ENCODE measurements at regions not wholly inside any gene's neighbourhood (a gene's known extent, or its start where the extent isn't known, plus 50 kb on each side); places are given as distances from the start of the nearest gene placed in this dataset.
A peak's percentile ranks its signal among the peaks of the same experiment; 100 is the strongest.

DNA sequence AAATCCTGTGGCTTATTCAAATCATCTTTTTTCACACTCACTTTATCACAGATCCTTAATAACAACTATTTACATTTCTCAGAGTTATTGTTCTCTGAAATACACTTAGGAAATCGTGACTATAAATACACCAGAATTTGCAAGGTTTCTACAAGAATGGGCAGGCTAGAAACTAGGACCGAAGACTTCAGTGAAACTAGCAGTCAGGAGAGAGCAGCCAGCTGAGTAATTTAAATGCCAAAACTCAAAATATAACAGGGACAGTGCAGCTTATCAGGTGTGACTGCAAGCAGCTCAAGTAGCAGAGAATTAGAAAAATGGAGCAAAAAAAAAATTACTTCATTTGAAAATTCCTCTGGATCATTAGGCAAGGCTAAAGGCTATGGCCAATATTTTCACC is 719.3 kb upstream of the ZNF608 start:
- no peak overlapping the region for H3K14ac ChIP-seq (ENCODE audit: low read length)
- H2AK5ac ChIP-seq (ENCODE audit: low read length) = no peak overlapping the region
- no peak overlapping the region for H2BK5ac ChIP-seq (ENCODE audit: low read depth, low read length, poor library complexity)
- no peaks in the 10 kb centered on the region for H3K27me3 ChIP-seq (ENCODE audit: insufficient read depth, low read length)
- H3K9me3 ChIP-seq (ENCODE audit: insufficient read depth, low read depth, low read length) = no peaks in the 10 kb centered on the region
- no peak overlapping the region for H4K91ac ChIP-seq (ENCODE audit: low read depth, low read length)
- no peak overlapping the region for H3K27ac ChIP-seq (ENCODE audit: low read depth, low read length)
- no peak overlapping the region for H2BK120ac ChIP-seq (ENCODE audit: insufficient read depth, low read length, poor library complexity)
- H3K79me2 ChIP-seq (ENCODE audit: control insufficient read depth, insufficient read depth, low read length, poor library complexity) = no peaks in the 10 kb centered on the region
- H3K36me3 ChIP-seq (ENCODE audit: control insufficient read depth in 1 of 2, insufficient read depth in 2 of 2, low read length in 2 of 2) = no peaks in the 10 kb centered on the region
- H3K79me1 ChIP-seq (ENCODE audit: low read length) = no peaks in the 10 kb centered on the region
- no peak overlapping the region for H3K23ac ChIP-seq (ENCODE audit: low read length)
- no peak overlapping the region for H4K8ac ChIP-seq (ENCODE audit: low read depth, low read length)
- no peak overlapping the region for H2BK12ac ChIP-seq (ENCODE audit: low read length)
- H3K9ac ChIP-seq (ENCODE audit: low read length) = no peak overlapping the region
- peaks cover 0 to 2% of the 10 kb centered on the region in 2 experiments for H3K4me1 ChIP-seq (ENCODE audit: control insufficient read depth in 1 of 2, insufficient read depth in 2 of 2, low read length in 2 of 2)
- H4K12ac ChIP-seq (ENCODE audit: low read depth, low read length) = no peak overlapping the region
- H3K4me2 ChIP-seq (ENCODE audit: low read length) = no peak overlapping the region
- no peak overlapping the region for H2AFZ ChIP-seq (ENCODE audit: insufficient read depth, low read length, poor library complexity)
- DNase-seq = no peak
- whole genome bisulfite sequencing (ENCODE audit: extremely low coverage, insufficient coverage, insufficient read length) = no CpG with 5 or more reads among the region's 2 CpGs
- H3K18ac ChIP-seq (ENCODE audit: low read length) = no peak overlapping the region
- H3K4ac ChIP-seq (ENCODE audit: low read depth, low read length) = no peak overlapping the region
- no peak overlapping the region for H3K4me3 ChIP-seq (ENCODE audit: low read depth, low read length)

DNA sequence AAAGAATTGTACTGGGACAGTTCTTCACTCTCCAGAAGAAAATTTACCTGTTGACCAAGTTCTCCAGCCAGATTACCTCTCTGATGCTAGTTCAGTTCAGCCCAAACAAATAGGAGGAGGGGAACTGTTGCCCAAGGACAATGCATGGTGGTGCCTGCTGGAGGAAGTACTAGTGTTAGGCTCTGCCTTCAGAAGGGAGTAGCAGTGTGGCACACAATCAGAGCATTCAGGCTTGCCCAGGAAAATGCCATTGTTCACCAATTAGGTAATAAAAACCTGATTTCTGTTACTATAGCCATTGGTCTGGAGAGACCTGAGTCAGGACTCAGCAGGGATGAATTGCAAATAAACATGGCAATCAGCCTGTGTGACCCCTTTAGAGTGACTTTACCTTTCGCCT is 720.8 kb upstream of the ZNF608 start:
- no peak overlapping the region for H3K23ac ChIP-seq (ENCODE audit: low read length)
- H2AK5ac ChIP-seq (ENCODE audit: low read length) = no peak overlapping the region
- H2BK5ac ChIP-seq (ENCODE audit: low read depth, low read length, poor library complexity) = no peak overlapping the region
- no CpG with 5 or more reads among the region's 1 CpG for WGBS (ENCODE audit: extremely low coverage, insufficient coverage, insufficient read length)
- no peaks in the 10 kb centered on the region for H3K9me3 ChIP-seq (ENCODE audit: insufficient read depth, low read depth, low read length)
- H3K4me2 ChIP-seq (ENCODE audit: low read length) = no peak overlapping the region
- no peak overlapping the region for H3K4ac ChIP-seq (ENCODE audit: low read depth, low read length)
- H4K8ac ChIP-seq (ENCODE audit: low read depth, low read length) = no peak overlapping the region
- no peaks in the 10 kb centered on the region for H3K79me1 ChIP-seq (ENCODE audit: low read length)
- no peak overlapping the region for H2AFZ ChIP-seq (ENCODE audit: insufficient read depth, low read length, poor library complexity)
- H4K91ac ChIP-seq (ENCODE audit: low read depth, low read length) = no peak overlapping the region
- no peaks in the 10 kb centered on the region for H3K79me2 ChIP-seq (ENCODE audit: control insufficient read depth, insufficient read depth, low read length, poor library complexity)
- no peaks in the 10 kb centered on the region for H3K27me3 ChIP-seq (ENCODE audit: insufficient read depth, low read length)
- H3K4me3 ChIP-seq (ENCODE audit: low read depth, low read length) = no peak overlapping the region
- no peak overlapping the region for H3K9ac ChIP-seq (ENCODE audit: low read length)
- H3K36me3 ChIP-seq (ENCODE audit: control insufficient read depth in 1 of 2, insufficient read depth in 2 of 2, low read length in 2 of 2) = no peaks in the 10 kb centered on the region
- no peak for DNase-seq
- no peak overlapping the region for H3K18ac ChIP-seq (ENCODE audit: low read length)
- H4K12ac ChIP-seq (ENCODE audit: low read depth, low read length) = no peak overlapping the region
- no peak overlapping the region for H3K14ac ChIP-seq (ENCODE audit: low read length)
- no peaks in the 10 kb centered on the region for H3K4me1 ChIP-seq (ENCODE audit: control insufficient read depth in 1 of 2, insufficient read depth in 2 of 2, low read length in 2 of 2)
- H3K27ac ChIP-seq (ENCODE audit: low read depth, low read length) = no peak overlapping the region
- no peak overlapping the region for H2BK12ac ChIP-seq (ENCODE audit: low read length)
- H2BK120ac ChIP-seq (ENCODE audit: insufficient read depth, low read length, poor library complexity) = no peak overlapping the region

DNA sequence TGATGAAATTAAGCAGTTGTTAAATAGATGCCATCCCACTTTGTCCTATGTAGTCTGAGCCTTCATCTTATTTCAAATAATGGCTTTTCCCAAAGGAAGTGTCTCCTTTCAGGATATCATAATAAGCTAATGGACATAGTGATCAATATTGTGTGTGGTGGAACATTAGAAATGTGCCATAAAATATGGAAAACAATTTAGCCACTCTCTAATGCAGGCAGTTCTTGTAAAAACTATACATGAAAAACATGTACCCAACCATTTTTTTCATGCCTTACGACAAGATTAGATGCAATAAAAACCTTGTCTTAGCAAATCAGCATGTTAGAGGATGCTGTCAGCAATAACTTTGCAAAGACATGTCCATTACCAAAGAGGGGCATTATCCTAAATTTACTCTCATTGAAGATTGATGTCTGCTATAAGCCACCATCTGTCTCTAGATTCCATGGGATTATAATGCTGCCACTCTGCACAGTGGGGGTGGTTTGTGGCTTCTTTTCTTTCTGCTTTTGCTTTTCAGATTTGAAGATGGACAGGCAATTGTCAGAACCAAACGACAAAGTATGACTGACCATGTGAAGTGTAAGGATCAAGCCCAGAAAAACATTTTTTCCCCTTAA is 724.0 kb upstream of the ZNF608 start:
- Histone ChIP-seq H3K79me2 (ENCODE audit: control insufficient read depth, insufficient read depth, low read length, poor library complexity) (no peaks in the 10 kb centered on the region), H2BK5ac (ENCODE audit: low read depth, low read length, poor library complexity) (no peak overlapping the region), H3K4me1 (ENCODE audit: control insufficient read depth in 1 of 2, insufficient read depth in 2 of 2, low read length in 2 of 2) (no peaks in the 10 kb centered on the region), H2BK120ac (ENCODE audit: insufficient read depth, low read length, poor library complexity) (no peak overlapping the region), H2BK12ac (ENCODE audit: low read length) (no peak overlapping the region), H3K27ac (ENCODE audit: low read depth, low read length) (no peak overlapping the region), H3K36me3 (ENCODE audit: control insufficient read depth in 1 of 2, insufficient read depth in 2 of 2, low read length in 2 of 2) (no peaks in the 10 kb centered on the region), H3K4me2 (ENCODE audit: low read length) (no peak overlapping the region), H3K27me3 (ENCODE audit: insufficient read depth, low read length) (no peaks in the 10 kb centered on the region), H3K4me3 (ENCODE audit: low read depth, low read length) (no peak overlapping the region), H2AFZ (ENCODE audit: insufficient read depth, low read length, poor library complexity) (no peak overlapping the region), H3K9ac (ENCODE audit: low read length) (no peak overlapping the region), H3K18ac (ENCODE audit: low read length) (no peak overlapping the region), H3K23ac (ENCODE audit: low read length) (no peak overlapping the region), H3K14ac (ENCODE audit: low read length) (no peak overlapping the region), H4K12ac (ENCODE audit: low read depth, low read length) (no peak overlapping the region), H4K91ac (ENCODE audit: low read depth, low read length) (no peak overlapping the region), H2AK5ac (ENCODE audit: low read length) (no peak overlapping the region), H3K9me3 (ENCODE audit: insufficient read depth, low read depth, low read length) (no peaks in the 10 kb centered on the region), H3K4ac (ENCODE audit: low read depth, low read length) (no peak overlapping the region), H4K8ac (ENCODE audit: low read depth, low read length) (no peak overlapping the region), H3K79me1 (ENCODE audit: low read length) (no peaks in the 10 kb centered on the region)
- DNase-seq = no peak
- no CpG with 5 or more reads among the region's 2 CpGs for WGBS (ENCODE audit: extremely low coverage, insufficient coverage, insufficient read length)

DNA sequence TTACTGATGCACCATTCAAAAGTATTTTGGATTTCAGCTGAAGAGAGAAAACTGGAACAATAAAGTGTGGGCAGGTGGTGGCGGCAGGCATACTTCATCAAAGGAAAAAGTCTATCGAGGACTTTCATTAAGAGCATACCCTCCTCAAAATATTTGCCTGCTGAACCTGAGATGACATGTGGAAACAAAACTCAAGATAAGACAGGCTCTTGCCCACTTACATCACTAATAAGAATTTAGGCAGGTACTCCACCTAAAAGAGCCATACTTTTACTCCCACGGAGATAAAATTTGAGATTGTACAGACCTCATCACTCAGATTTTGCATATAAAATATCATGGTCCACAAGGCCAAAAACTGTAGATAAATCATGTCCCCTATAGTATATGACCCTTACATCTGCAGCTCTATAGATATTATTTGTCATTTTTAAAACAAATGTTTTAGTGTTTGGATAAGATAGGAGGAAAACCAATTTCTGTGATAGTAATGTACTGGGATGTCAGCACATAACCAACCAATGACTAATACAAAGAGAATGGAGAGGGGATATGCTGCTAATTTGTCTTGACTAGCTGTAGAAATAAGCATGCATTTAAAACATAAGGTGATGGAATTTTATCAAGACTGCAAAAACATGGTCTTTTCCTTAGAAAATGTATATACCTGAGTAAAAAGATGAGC is 730.6 kb upstream of the ZNF608 start:
- WGBS (ENCODE audit: extremely low coverage, insufficient coverage, insufficient read length) = no CpG with 5 or more reads among the region's 3 CpGs
- no peaks in the 10 kb centered on the region for H3K79me2 ChIP-seq (ENCODE audit: control insufficient read depth, insufficient read depth, low read length, poor library complexity)
- no peak overlapping the region for H2BK12ac ChIP-seq (ENCODE audit: low read length)
- no peaks in the 10 kb centered on the region for H3K9me3 ChIP-seq (ENCODE audit: insufficient read depth, low read depth, low read length)
- H2BK120ac ChIP-seq (ENCODE audit: insufficient read depth, low read length, poor library complexity) = no peak overlapping the region
- no peak overlapping the region for H3K4me3 ChIP-seq (ENCODE audit: low read depth, low read length)
- H3K36me3 ChIP-seq (ENCODE audit: control insufficient read depth in 1 of 2, insufficient read depth in 2 of 2, low read length in 2 of 2) = no peaks in the 10 kb centered on the region
- no peak overlapping the region for H3K9ac ChIP-seq (ENCODE audit: low read length)
- H3K27me3 ChIP-seq (ENCODE audit: insufficient read depth, low read length) = no peaks in the 10 kb centered on the region
- peak; percentile 14 to 66 for DNase-seq
- H3K18ac ChIP-seq (ENCODE audit: low read length) = no peak overlapping the region
- no peak overlapping the region for H3K23ac ChIP-seq (ENCODE audit: low read length)
- H3K4ac ChIP-seq (ENCODE audit: low read depth, low read length) = no peak overlapping the region
- H3K14ac ChIP-seq (ENCODE audit: low read length) = no peak overlapping the region
- no peak overlapping the region for H4K91ac ChIP-seq (ENCODE audit: low read depth, low read length)
- H3K4me1 ChIP-seq (ENCODE audit: control insufficient read depth in 1 of 2, insufficient read depth in 2 of 2, low read length in 2 of 2) = no peaks in the 10 kb centered on the region
- no peak overlapping the region for H4K12ac ChIP-seq (ENCODE audit: low read depth, low read length)
- H2AFZ ChIP-seq (ENCODE audit: insufficient read depth, low read length, poor library complexity) = no peak overlapping the region
- H3K27ac ChIP-seq (ENCODE audit: low read depth, low read length) = no peak overlapping the region
- H4K8ac ChIP-seq (ENCODE audit: low read depth, low read length) = no peak overlapping the region
- H2BK5ac ChIP-seq (ENCODE audit: low read depth, low read length, poor library complexity) = no peak overlapping the region
- no peaks in the 10 kb centered on the region for H3K79me1 ChIP-seq (ENCODE audit: low read length)
- H3K4me2 ChIP-seq (ENCODE audit: low read length) = no peak overlapping the region
- no peak overlapping the region for H2AK5ac ChIP-seq (ENCODE audit: low read length)
